ENCODE measurements at regions not wholly inside any gene's neighbourhood (a gene's known extent, or its start where the extent isn't known, plus 50 kb on each side); places are given as distances from the start of the nearest gene placed in this dataset.

DNA sequence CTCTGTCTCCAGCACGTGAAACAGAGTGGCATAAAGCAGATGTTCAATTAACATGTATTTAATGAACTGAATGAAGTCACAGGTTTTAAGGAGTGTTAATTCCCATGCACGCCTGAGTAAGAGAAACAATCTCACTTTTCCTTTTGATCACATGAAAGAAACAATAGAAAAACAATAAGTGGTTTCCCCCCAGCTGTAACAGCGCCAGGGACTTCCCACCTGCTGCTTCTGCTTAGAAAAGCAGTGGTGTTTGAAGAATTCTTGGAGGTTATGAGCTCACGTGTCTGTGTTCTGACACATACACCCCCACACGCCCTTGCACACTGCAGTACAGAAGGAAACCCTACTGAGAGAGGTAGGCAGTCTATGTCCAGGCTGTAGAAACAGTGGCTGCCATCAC lies 51.3 kb upstream of the FRMD4A start:
- TF ChIP-seq, protein P1, sequence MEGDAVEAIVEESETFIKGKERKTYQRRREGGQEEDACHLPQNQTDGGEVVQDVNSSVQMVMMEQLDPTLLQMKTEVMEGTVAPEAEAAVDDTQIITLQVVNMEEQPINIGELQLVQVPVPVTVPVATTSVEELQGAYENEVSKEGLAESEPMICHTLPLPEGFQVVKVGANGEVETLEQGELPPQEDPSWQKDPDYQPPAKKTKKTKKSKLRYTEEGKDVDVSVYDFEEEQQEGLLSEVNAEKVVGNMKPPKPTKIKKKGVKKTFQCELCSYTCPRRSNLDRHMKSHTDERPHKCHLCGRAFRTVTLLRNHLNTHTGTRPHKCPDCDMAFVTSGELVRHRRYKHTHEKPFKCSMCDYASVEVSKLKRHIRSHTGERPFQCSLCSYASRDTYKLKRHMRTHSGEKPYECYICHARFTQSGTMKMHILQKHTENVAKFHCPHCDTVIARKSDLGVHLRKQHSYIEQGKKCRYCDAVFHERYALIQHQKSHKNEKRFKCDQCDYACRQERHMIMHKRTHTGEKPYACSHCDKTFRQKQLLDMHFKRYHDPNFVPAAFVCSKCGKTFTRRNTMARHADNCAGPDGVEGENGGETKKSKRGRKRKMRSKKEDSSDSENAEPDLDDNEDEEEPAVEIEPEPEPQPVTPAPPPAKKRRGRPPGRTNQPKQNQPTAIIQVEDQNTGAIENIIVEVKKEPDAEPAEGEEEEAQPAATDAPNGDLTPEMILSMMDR (IDR thresholded peaks at IDR 0.05): no peak
- no peak for TF ChIP-seq POLR2AphosphoS5 (IDR thresholded peaks at IDR 0.05)
- no peak for TF ChIP-seq POLR2A (IDR thresholded peaks at IDR 0.05; ENCODE audit: low read depth)

Measured in esophagus muscularis mucosa (tissue), 3 donors.